ENCODE measurements at regions not wholly inside any gene's neighbourhood (a gene's known extent, or its start where the extent isn't known, plus 50 kb on each side); places are given as distances from the start of the nearest gene placed in this dataset.
A peak's percentile ranks its signal among the peaks of the same experiment; 100 is the strongest.

GRCh38 chr18:961644-962355, 57.1 kb downstream of the ADCYAP1 start:
- H4K20me1 ChIP-seq (ENCODE audit: insufficient read depth, low read length) = no peaks in the 10 kb centered on the region
- H3K9ac ChIP-seq (ENCODE audit: low read length) = peak overlapping the region; percentile 34; the same call in 1 of the 2 replicates
- peak overlapping the region; percentile 69; the same call in 1 of the 2 replicates for H3K4me2 ChIP-seq (ENCODE audit: low read depth, low read length)
- TF ChIP-seq EZH2phosphoT487 (IDR thresholded peaks at IDR 0.05; ENCODE audit: low read length) (no peak), CTCF (IDR thresholded peaks at IDR 0.05; ENCODE audit: low read length) (peak; percentile 87)
- no peaks in the 10 kb centered on the region for H3K36me3 ChIP-seq (replicated peaks; ENCODE audit: insufficient read depth, low read length)
- H3K27me3 ChIP-seq (replicated peaks; ENCODE audit: insufficient read depth, low read length) = no peaks in the 10 kb centered on the region
- H3K4me1 ChIP-seq (ENCODE audit: low read length) = no peaks in the 10 kb centered on the region; the same call in 1 of the 2 replicates
- H3F3A ChIP-seq (ENCODE audit: insufficient read depth, low read length) = no peaks in the 10 kb centered on the region
- H3K4me3 ChIP-seq (ENCODE audit: low read length) = peak overlapping the region; percentile 52
- H2AFZ ChIP-seq (ENCODE audit: low read length) = peak overlapping the region; percentile 84
- no peaks in the 10 kb centered on the region for H3K79me2 ChIP-seq (ENCODE audit: low read length)
- no peaks in the 10 kb centered on the region for H3K9me3 ChIP-seq (replicated peaks; ENCODE audit: insufficient read depth, low read length)
- peak; percentile 68 for DNase-seq
- no peak overlapping the region for H3K27ac ChIP-seq (ENCODE audit: low read length)
- no peaks in the 10 kb centered on the region for H3K9me2 ChIP-seq (replicated peaks; ENCODE audit: insufficient read depth, low read length)

GRCh38 chr18:963276-963675, 58.6 kb downstream of the ADCYAP1 start:
- DNase-seq = no peak
- H3K9ac ChIP-seq (ENCODE audit: low read length) = no peak overlapping the region
- no peaks in the 10 kb centered on the region for H3K27me3 ChIP-seq (replicated peaks; ENCODE audit: insufficient read depth, low read length)
- H3K9me2 ChIP-seq (replicated peaks; ENCODE audit: insufficient read depth, low read length) = no peaks in the 10 kb centered on the region
- no peaks in the 10 kb centered on the region for H3K79me2 ChIP-seq (ENCODE audit: low read length)
- no peaks in the 10 kb centered on the region for H4K20me1 ChIP-seq (ENCODE audit: insufficient read depth, low read length)
- no peaks in the 10 kb centered on the region for H3K36me3 ChIP-seq (replicated peaks; ENCODE audit: insufficient read depth, low read length)
- H3K9me3 ChIP-seq (replicated peaks; ENCODE audit: insufficient read depth, low read length) = no peaks in the 10 kb centered on the region
- TF ChIP-seq EZH2 (optimal IDR thresholded peaks at IDR 0.05; ENCODE audit: low read depth, low read length) (no peak), EZH2phosphoT487 (IDR thresholded peaks at IDR 0.05; ENCODE audit: low read length) (no peak), CTCF (IDR thresholded peaks at IDR 0.05; ENCODE audit: low read length) (no peak)
- no peak overlapping the region for H2AFZ ChIP-seq (ENCODE audit: low read length)
- H3K4me1 ChIP-seq (ENCODE audit: low read length) = no peaks in the 10 kb centered on the region; the same call in 1 of the 2 replicates
- H3K4me2 ChIP-seq (ENCODE audit: low read depth, low read length) = no peak overlapping the region
- H3K4me3 ChIP-seq (ENCODE audit: low read length) = no peak overlapping the region
- no peaks in the 10 kb centered on the region for H3F3A ChIP-seq (ENCODE audit: insufficient read depth, low read length)
- no peak overlapping the region for H3K27ac ChIP-seq (ENCODE audit: low read length)

GRCh38 chr18:965921-966758, 61.5 kb downstream of the ADCYAP1 start:
- Histone ChIP-seq H3F3A (ENCODE audit: insufficient read depth, low read length) (no peaks in the 10 kb centered on the region), H3K9ac (ENCODE audit: low read length) (no peak overlapping the region), H3K9me2 (replicated peaks; ENCODE audit: insufficient read depth, low read length) (no peaks in the 10 kb centered on the region), H3K27me3 (replicated peaks; ENCODE audit: insufficient read depth, low read length) (no peaks in the 10 kb centered on the region), H3K9me3 (replicated peaks; ENCODE audit: insufficient read depth, low read length) (no peaks in the 10 kb centered on the region), H4K20me1 (ENCODE audit: insufficient read depth, low read length) (no peaks in the 10 kb centered on the region), H3K27ac (ENCODE audit: low read length) (no peak overlapping the region), H3K4me2 (ENCODE audit: low read depth, low read length) (no peak overlapping the region), H3K79me2 (ENCODE audit: low read length) (no peaks in the 10 kb centered on the region), H3K4me1 (ENCODE audit: low read length) (no peaks in the 10 kb centered on the region; the same call in 1 of the 2 replicates), H3K36me3 (replicated peaks; ENCODE audit: insufficient read depth, low read length) (no peaks in the 10 kb centered on the region), H2AFZ (ENCODE audit: low read length) (no peak overlapping the region), H3K4me3 (ENCODE audit: low read length) (no peak overlapping the region)
- no peak for TF ChIP-seq CTCF (IDR thresholded peaks at IDR 0.05; ENCODE audit: low read length)
- no peak for TF ChIP-seq EZH2 (optimal IDR thresholded peaks at IDR 0.05; ENCODE audit: low read depth, low read length)
- TF ChIP-seq EZH2phosphoT487 (IDR thresholded peaks at IDR 0.05; ENCODE audit: low read length) = no peak
- no peak for DNase-seq
